WTC11 (cell line): ENCODE measurements at regions not wholly inside any gene's neighbourhood (a gene's known extent, or its start where the extent isn't known, plus 50 kb on each side); places are given as distances from the start of the nearest gene placed in this dataset.

ENCODE experiments used
- ATAC-seq: fragments of 200-7000 bp; cut with Tn5 transposase; 2 replicates; pipeline ENCODE4 v1.10.0; 2021; ENCODE audit warnings: mild to moderate bottlenecking, moderate library complexity
- CTCF ChIA-PET: fragments of 300-600 bp; sonication (Branson Sonifier 250); formaldehyde crosslinking; loops from one replicate; lab custom pipeline; 2021; ENCODE audit warnings: antibody characterized with exemption; lab: Charles Lee
- POLR2A ChIA-PET: fragments of 350-600 bp; sonication (Branson Sonifier 250); formaldehyde crosslinking; loops from one replicate; lab custom pipeline; 2021; ENCODE audit warnings: antibody characterized with exemption; lab: Charles Lee
- DNase-seq: peaks from one replicate; pipeline ENCODE4 v3.0.0; 2021; ENCODE audit warnings: low spot score
- H3K27ac Mint-ChIP-seq: 2 replicates; pipeline ENCODE4 v1.8.0; 2021; ENCODE audit warnings: mixed read lengths
- H3K27me3 Mint-ChIP-seq: 2 replicates; pipeline ENCODE4 v1.8.0; 2021; ENCODE audit warnings: low read depth, mild to moderate bottlenecking, moderate library complexity, mixed read lengths
- H3K36me3 Mint-ChIP-seq: 2 replicates; pipeline ENCODE4 v1.8.0; 2021; ENCODE audit warnings: mixed read lengths
- H3K4me1 Mint-ChIP-seq: 2 replicates; pipeline ENCODE4 v1.8.0; 2022; ENCODE audit warnings: mixed read lengths
- H3K4me3 Mint-ChIP-seq: 2 replicates; pipeline ENCODE4 v1.8.0; 2021; ENCODE audit warnings: mild to moderate bottlenecking, moderate library complexity, mixed read lengths
- H3K9me3 Mint-ChIP-seq: 2 replicates; pipeline ENCODE4 v1.8.0; 2021; ENCODE audit warnings: mixed read lengths
- CBFB ChIP-seq: sonication (generic); formaldehyde crosslinking; IDR thresholded peaks from 2 replicates; pipeline ENCODE4 v1.8.1; 2022; ENCODE audit warnings: mild to moderate bottlenecking, low read depth, missing genetic modification reagents
- ETV6 ChIP-seq: sonication (generic); formaldehyde crosslinking; IDR thresholded peaks from 2 replicates; pipeline ENCODE4 v1.8.1; 2022; ENCODE audit warnings: mild to moderate bottlenecking, missing genetic modification reagents
- FOXP1 ChIP-seq: sonication (generic); formaldehyde crosslinking; IDR thresholded peaks from 2 replicates; pipeline ENCODE4 v1.8.0; 2022; ENCODE audit warnings: missing genetic modification reagents, mild to moderate bottlenecking, moderate library complexity, borderline replicate concordance
- IRF2 ChIP-seq: sonication (generic); formaldehyde crosslinking; IDR thresholded peaks from 2 replicates; pipeline ENCODE4 v1.8.0; 2022; ENCODE audit warnings: low read depth, missing genetic modification reagents, borderline replicate concordance
- JAZF1 ChIP-seq: fragments of 250-450 bp; sonication (Bioruptor Pico); IDR thresholded peaks from 2 replicates; pipeline ENCODE4 v1.9.0; 2021; ENCODE audit warnings: moderate library complexity, mild to moderate bottlenecking, inconsistent platforms
- KAT7 ChIP-seq: sonication (generic); formaldehyde crosslinking; IDR thresholded peaks from 2 replicates; pipeline ENCODE4 v1.8.1; 2023; ENCODE audit warnings: missing genetic modification reagents, mild to moderate bottlenecking, borderline replicate concordance
- MAX ChIP-seq: sonication (generic); formaldehyde crosslinking; IDR thresholded peaks from 2 replicates; pipeline ENCODE4 v1.8.0; 2022; ENCODE audit warnings: mild to moderate bottlenecking, missing genetic modification reagents
- NR2C2 ChIP-seq: sonication (generic); formaldehyde crosslinking; IDR thresholded peaks from 2 replicates; pipeline ENCODE4 v1.8.0; 2022; ENCODE audit warnings: mild to moderate bottlenecking, missing genetic modification reagents
- NR3C1 ChIP-seq: sonication (generic); formaldehyde crosslinking; conservative IDR thresholded peaks from 2 replicates; pipeline ENCODE4 v1.8.1; 2023; ENCODE audit warnings: low read depth, mild to moderate bottlenecking, missing genetic modification reagents
- PRDM15 ChIP-seq: sonication (generic); formaldehyde crosslinking; IDR thresholded peaks from 2 replicates; pipeline ENCODE4 v1.8.0; 2022; ENCODE audit warnings: missing genetic modification reagents
- PRRX2 ChIP-seq: fragments of 250-450 bp; sonication (Bioruptor Pico); IDR thresholded peaks from 2 replicates; pipeline ENCODE4 v1.8.0; 2021; ENCODE audit warnings: mild to moderate bottlenecking
- SMAD3 ChIP-seq: sonication (generic); formaldehyde crosslinking; IDR thresholded peaks from 2 replicates; pipeline ENCODE4 v1.8.0; 2022; ENCODE audit warnings: missing genetic modification reagents, mild to moderate bottlenecking, borderline replicate concordance
- USF1 ChIP-seq: sonication (generic); formaldehyde crosslinking; IDR thresholded peaks from 2 replicates; pipeline ENCODE4 v1.8.0; 2022; ENCODE audit warnings: mild to moderate bottlenecking, missing genetic modification reagents
- ZMAT4 ChIP-seq: fragments of 250-450 bp; sonication (Bioruptor Pico); IDR thresholded peaks from 2 replicates; pipeline ENCODE4 v1.9.0; 2021; ENCODE audit warnings: mild to moderate bottlenecking
- ZNF121 ChIP-seq: sonication (generic); formaldehyde crosslinking; IDR thresholded peaks from 2 replicates; pipeline ENCODE4 v1.8.0; 2023; ENCODE audit warnings: missing genetic modification reagents
- ZNF232 ChIP-seq: sonication (generic); formaldehyde crosslinking; IDR thresholded peaks from 2 replicates; pipeline ENCODE4 v1.8.0; 2022; ENCODE audit warnings: mild to moderate bottlenecking, missing genetic modification reagents
- TF ChIP-seq, protein P1 (sequence below): sonication (generic); formaldehyde crosslinking; conservative IDR thresholded peaks from 2 replicates; pipeline ENCODE4 v1.8.1; 2023; ENCODE audit warnings: mild to moderate bottlenecking, low read depth, missing genetic modification reagents, moderate library complexity
- TF ChIP-seq, protein P2 (sequence below): sonication (generic); formaldehyde crosslinking; IDR thresholded peaks from 2 replicates; pipeline ENCODE4 v1.8.1; 2022; ENCODE audit warnings: low read depth, missing genetic modification reagents, borderline replicate concordance

DNA sequence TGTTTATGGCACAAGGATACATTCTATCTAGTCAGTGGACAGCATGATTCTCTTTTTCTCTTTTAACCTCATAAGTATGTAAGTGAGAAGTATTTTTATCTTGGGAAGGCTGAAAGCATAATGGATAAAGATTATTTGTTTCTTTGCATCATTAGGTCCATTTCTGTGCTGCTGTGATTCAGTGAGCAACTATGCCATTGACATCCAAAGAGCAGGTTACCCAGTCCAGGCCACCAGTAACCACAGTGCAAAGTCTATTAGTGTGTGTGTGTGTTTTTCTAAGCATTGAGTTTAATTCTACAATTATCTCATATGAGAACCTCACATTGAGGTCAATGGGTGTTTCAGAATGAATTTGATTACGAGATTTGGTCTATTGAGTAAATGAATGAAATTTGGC, 158.8 kb upstream of the DACH1 start:
- Mint-ChIP-seq H3K36me3 (peaks cover 8% of the 10 kb centered on the region), H3K27me3 (no peaks in the 10 kb centered on the region; the same call in 1 of the 2 replicates), H3K4me1 (no peaks in the 10 kb centered on the region), H3K4me3 (no peak overlapping the region), H3K9me3 (peaks cover 13% of the 10 kb centered on the region), H3K27ac (no peak overlapping the region)
- ChIA-PET POLR2A (no interaction called here), CTCF (no interaction called here)
- no peak for ATAC-seq
- TF ChIP-seq USF1 (CRISPR knock-in tag): no peak
- DNase-seq: no peak

DNA sequence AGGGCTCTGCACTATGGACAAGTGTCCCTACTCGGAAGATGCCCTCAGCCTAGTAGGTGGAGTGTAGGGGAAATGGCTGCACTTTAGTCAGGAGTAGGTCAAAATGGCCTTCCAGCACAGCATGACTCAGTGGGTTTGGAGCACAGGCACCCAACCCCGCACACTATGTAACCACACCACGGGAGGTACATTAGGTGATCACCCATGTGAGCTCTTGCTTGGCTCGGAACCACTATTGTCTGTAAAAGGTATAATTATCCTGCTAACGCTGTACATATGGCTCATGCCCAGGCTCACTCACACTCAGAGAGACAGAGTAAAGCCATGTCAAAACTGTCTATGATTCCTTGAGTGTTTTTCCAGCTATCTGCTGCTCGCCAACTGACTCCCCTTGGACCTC, 156.9 kb upstream of the DACH1 start:
- Mint-ChIP-seq H3K4me1 (no peaks in the 10 kb centered on the region), H3K4me3 (no peak overlapping the region), H3K9me3 (0 out of 2 replicates have a peak, but pooled peaks cover 4% of the 10 kb centered on the region), H3K36me3 (no peaks in the 10 kb centered on the region), H3K27me3 (no peaks in the 10 kb centered on the region; the same call in 1 of the 2 replicates), H3K27ac (no peak overlapping the region)
- no peak for DNase-seq
- ChIA-PET CTCF (no interaction called here), POLR2A (no interaction called here)
- ATAC-seq: no peak
- TF ChIP-seq, protein P1, sequence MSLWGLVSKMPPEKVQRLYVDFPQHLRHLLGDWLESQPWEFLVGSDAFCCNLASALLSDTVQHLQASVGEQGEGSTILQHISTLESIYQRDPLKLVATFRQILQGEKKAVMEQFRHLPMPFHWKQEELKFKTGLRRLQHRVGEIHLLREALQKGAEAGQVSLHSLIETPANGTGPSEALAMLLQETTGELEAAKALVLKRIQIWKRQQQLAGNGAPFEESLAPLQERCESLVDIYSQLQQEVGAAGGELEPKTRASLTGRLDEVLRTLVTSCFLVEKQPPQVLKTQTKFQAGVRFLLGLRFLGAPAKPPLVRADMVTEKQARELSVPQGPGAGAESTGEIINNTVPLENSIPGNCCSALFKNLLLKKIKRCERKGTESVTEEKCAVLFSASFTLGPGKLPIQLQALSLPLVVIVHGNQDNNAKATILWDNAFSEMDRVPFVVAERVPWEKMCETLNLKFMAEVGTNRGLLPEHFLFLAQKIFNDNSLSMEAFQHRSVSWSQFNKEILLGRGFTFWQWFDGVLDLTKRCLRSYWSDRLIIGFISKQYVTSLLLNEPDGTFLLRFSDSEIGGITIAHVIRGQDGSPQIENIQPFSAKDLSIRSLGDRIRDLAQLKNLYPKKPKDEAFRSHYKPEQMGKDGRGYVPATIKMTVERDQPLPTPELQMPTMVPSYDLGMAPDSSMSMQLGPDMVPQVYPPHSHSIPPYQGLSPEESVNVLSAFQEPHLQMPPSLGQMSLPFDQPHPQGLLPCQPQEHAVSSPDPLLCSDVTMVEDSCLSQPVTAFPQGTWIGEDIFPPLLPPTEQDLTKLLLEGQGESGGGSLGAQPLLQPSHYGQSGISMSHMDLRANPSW (CRISPR knock-in tag): no peak
- TF ChIP-seq USF1 (CRISPR knock-in tag) (no peak), SMAD3 (CRISPR knock-in tag) (no peak), ETV6 (CRISPR knock-in tag) (no peak), PRRX2 (CRISPR knock-in tag) (no peak), KAT7 (no peak), NR2C2 (CRISPR knock-in tag) (no peak), ZNF121 (CRISPR knock-in tag) (no peak), IRF2 (CRISPR knock-in tag) (no peak), MAX (CRISPR knock-in tag) (no peak), ZNF232 (CRISPR knock-in tag) (no peak), CBFB (CRISPR knock-in tag) (no peak), PRDM15 (no peak), FOXP1 (CRISPR knock-in tag) (no peak), ZMAT4 (no peak), JAZF1 (CRISPR knock-in tag) (no peak), NR3C1 (CRISPR knock-in tag) (no peak)
- TF ChIP-seq, protein P2, sequence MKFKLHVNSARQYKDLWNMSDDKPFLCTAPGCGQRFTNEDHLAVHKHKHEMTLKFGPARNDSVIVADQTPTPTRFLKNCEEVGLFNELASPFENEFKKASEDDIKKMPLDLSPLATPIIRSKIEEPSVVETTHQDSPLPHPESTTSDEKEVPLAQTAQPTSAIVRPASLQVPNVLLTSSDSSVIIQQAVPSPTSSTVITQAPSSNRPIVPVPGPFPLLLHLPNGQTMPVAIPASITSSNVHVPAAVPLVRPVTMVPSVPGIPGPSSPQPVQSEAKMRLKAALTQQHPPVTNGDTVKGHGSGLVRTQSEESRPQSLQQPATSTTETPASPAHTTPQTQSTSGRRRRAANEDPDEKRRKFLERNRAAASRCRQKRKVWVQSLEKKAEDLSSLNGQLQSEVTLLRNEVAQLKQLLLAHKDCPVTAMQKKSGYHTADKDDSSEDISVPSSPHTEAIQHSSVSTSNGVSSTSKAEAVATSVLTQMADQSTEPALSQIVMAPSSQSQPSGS (CRISPR knock-in tag): no peak
